Chondrocyte (in vitro differentiated cells): ENCODE measurements at regions not wholly inside any gene's neighbourhood (a gene's known extent, or its start where the extent isn't known, plus 50 kb on each side); places are given as distances from the start of the nearest gene placed in this dataset.

ENCODE experiments used
- DNase-seq: peaks from one replicate; pipeline ENCODE4 v3.0.0; 2021; ENCODE audit warnings: mixed read lengths, low spot score
- H3K27ac Mint-ChIP-seq: one replicate; pipeline ENCODE4 v1.8.0; 2021; ENCODE audit warnings: mild to moderate bottlenecking, moderate library complexity, mixed read lengths; ENCODE audit not compliant: unreplicated experiment
- H3K27me3 Mint-ChIP-seq: 2 replicates; pipeline ENCODE4 v1.8.0; 2021; ENCODE audit warnings: low read depth, mixed read lengths
- H3K36me3 Mint-ChIP-seq: 2 replicates; pipeline ENCODE4 v1.8.0; 2021; ENCODE audit warnings: low read depth, mixed read lengths
- H3K4me1 Mint-ChIP-seq: 2 replicates; pipeline ENCODE4 v1.8.0; 2021; ENCODE audit warnings: low read depth, mild to moderate bottlenecking, mixed read lengths
- H3K4me3 Mint-ChIP-seq: one replicate; pipeline ENCODE4 v1.8.0; 2021; ENCODE audit warnings: mild to moderate bottlenecking, moderate library complexity, mixed read lengths; ENCODE audit not compliant: unreplicated experiment
- H3K9me3 Mint-ChIP-seq: 2 replicates; pipeline ENCODE4 v1.8.0; 2021; ENCODE audit warnings: low read depth, mixed read lengths
- TF ChIP-seq, protein P1 (sequence below): fragments of 200-600 bp; sonication (generic); IDR thresholded peaks from 2 replicates; pipeline ENCODE4 v1.5.0; 2021; ENCODE audit warnings: antibody characterized with exemption, mild to moderate bottlenecking, moderate library complexity

GRCh38 chr16:54703339-54703738 lies 227.3 kb upstream of the IRX5 start:
- no peaks in the 10 kb centered on the region for H3K36me3 Mint-ChIP-seq
- peaks cover 11% of the 10 kb centered on the region for H3K9me3 Mint-ChIP-seq
- TF ChIP-seq, protein P1, sequence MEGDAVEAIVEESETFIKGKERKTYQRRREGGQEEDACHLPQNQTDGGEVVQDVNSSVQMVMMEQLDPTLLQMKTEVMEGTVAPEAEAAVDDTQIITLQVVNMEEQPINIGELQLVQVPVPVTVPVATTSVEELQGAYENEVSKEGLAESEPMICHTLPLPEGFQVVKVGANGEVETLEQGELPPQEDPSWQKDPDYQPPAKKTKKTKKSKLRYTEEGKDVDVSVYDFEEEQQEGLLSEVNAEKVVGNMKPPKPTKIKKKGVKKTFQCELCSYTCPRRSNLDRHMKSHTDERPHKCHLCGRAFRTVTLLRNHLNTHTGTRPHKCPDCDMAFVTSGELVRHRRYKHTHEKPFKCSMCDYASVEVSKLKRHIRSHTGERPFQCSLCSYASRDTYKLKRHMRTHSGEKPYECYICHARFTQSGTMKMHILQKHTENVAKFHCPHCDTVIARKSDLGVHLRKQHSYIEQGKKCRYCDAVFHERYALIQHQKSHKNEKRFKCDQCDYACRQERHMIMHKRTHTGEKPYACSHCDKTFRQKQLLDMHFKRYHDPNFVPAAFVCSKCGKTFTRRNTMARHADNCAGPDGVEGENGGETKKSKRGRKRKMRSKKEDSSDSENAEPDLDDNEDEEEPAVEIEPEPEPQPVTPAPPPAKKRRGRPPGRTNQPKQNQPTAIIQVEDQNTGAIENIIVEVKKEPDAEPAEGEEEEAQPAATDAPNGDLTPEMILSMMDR: no peak
- no peak overlapping the region for H3K4me3 Mint-ChIP-seq
- H3K27ac Mint-ChIP-seq: no peak overlapping the region
- no peak for DNase-seq
- peaks cover 3% of the 10 kb centered on the region for H3K27me3 Mint-ChIP-seq
- no peaks in the 10 kb centered on the region for H3K4me1 Mint-ChIP-seq

DNA sequence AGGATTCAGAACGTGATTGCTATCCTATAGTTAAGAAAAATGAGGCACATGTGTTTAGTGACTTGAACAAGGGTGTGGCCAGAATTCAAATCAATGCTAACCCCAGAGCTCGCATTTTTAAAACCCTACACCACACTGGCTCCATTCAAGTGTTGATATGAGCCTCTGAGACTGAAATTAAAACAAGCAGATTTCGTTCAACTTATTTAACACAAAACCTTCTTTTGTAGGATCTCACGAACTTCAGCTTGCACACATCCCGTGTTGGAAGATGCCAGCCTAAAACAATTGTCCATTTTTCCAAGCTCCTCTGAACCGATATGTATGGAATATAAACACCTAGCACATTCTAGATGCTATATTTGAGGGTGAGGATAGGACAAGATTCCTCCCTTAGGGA lies 231.0 kb upstream of the IRX5 start:
- peaks cover 7% of the 10 kb centered on the region for H3K27me3 Mint-ChIP-seq
- no peaks in the 10 kb centered on the region for H3K36me3 Mint-ChIP-seq
- no peaks in the 10 kb centered on the region for H3K4me1 Mint-ChIP-seq
- DNase-seq: no peak
- no peak overlapping the region for H3K27ac Mint-ChIP-seq
- TF ChIP-seq, protein P1: no peak
- H3K9me3 Mint-ChIP-seq: peaks cover 4% of the 10 kb centered on the region
- no peak overlapping the region for H3K4me3 Mint-ChIP-seq

- no peaks in the 10 kb centered on the region for H3K4me1 Mint-ChIP-seq
- H3K36me3 Mint-ChIP-seq: no peaks in the 10 kb centered on the region
- H3K27ac Mint-ChIP-seq: no peak overlapping the region
- no peak overlapping the region for H3K4me3 Mint-ChIP-seq
- peaks cover 7% of the 10 kb centered on the region for H3K27me3 Mint-ChIP-seq
- DNase-seq: no peak
- TF ChIP-seq, protein P1: no peak
- peaks cover 8% of the 10 kb centered on the region for H3K9me3 Mint-ChIP-seq
Observed at GRCh38 chr16:54697677-54698076, 233.0 kb upstream of the IRX5 start.

GRCh38 chr16:54696970-54697369 lies 233.7 kb upstream of the IRX5 start:
- Mint-ChIP-seq H3K9me3 (peaks cover 8% of the 10 kb centered on the region), H3K4me3 (no peak overlapping the region), H3K4me1 (no peaks in the 10 kb centered on the region), H3K27me3 (peaks cover 9% of the 10 kb centered on the region), H3K36me3 (no peaks in the 10 kb centered on the region), H3K27ac (no peak overlapping the region)
- TF ChIP-seq, protein P1: no peak
- DNase-seq: no peak

DNA sequence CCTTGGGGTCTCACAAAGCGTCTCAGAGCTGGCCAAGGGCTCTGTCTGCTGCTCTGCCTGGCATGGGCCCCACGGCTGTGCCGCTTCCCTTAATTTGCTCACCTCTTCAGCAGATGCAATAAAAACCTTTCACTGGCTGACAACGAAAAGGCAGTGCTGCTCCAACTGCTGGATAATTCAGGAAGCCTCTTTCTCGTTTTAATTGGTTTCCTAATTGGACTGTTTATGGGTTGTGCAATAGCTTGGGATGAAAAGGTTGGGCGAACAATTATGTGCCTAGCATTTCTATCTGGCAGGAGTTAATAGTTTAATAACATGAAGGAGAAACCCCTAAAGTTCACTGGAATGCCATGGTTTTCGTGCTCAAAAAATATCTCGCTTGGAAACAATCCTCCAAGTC lies 234.1 kb upstream of the IRX5 start:
- no peaks in the 10 kb centered on the region for H3K4me1 Mint-ChIP-seq
- H3K27ac Mint-ChIP-seq: no peak overlapping the region
- no peaks in the 10 kb centered on the region for H3K36me3 Mint-ChIP-seq
- H3K9me3 Mint-ChIP-seq: peaks cover 8% of the 10 kb centered on the region
- TF ChIP-seq, protein P1: no peak
- no peak for DNase-seq
- no peak overlapping the region for H3K4me3 Mint-ChIP-seq
- H3K27me3 Mint-ChIP-seq: peaks cover 10% of the 10 kb centered on the region
